Trophoblast cell (in vitro differentiated cells and primary cell): ENCODE measurements at regions not wholly inside any gene's neighbourhood (a gene's known extent, or its start where the extent isn't known, plus 50 kb on each side); places are given as distances from the start of the nearest gene placed in this dataset.
A peak's percentile ranks its signal among the peaks of the same experiment; 100 is the strongest.

ENCODE experiments used
- DNase-seq, 2 donors: peaks; one replicate each; pipeline ENCODE4 v3.0.0-alpha.2; 2016
- H2AFZ ChIP-seq: 2 replicates; pipeline ENCODE4 v1.6.1; 2013; ENCODE audit warnings: low read length, moderate library complexity, mild to moderate bottlenecking; ENCODE audit not compliant: insufficient read depth, poor library complexity
- H2AK5ac ChIP-seq: 2 replicates; pipeline ENCODE4 v1.6.1; 2013; ENCODE audit warnings: mild to moderate bottlenecking, low read length
- H2BK120ac ChIP-seq: 2 replicates; pipeline ENCODE4 v1.6.1; 2013; ENCODE audit warnings: low read length, mild to moderate bottlenecking, moderate library complexity; ENCODE audit not compliant: insufficient read depth, poor library complexity
- H2BK12ac ChIP-seq: 2 replicates; pipeline ENCODE4 v1.6.1; 2013; ENCODE audit warnings: mild to moderate bottlenecking, low read length, moderate library complexity
- H2BK5ac ChIP-seq: 2 replicates; pipeline ENCODE4 v1.6.1; 2013; ENCODE audit warnings: low read length, low read depth, moderate library complexity, mild to moderate bottlenecking; ENCODE audit not compliant: poor library complexity
- H3K14ac ChIP-seq: 2 replicates; pipeline ENCODE4 v1.6.1; 2013; ENCODE audit warnings: mild to moderate bottlenecking, low read length
- H3K18ac ChIP-seq: 2 replicates; pipeline ENCODE4 v1.6.1; 2013; ENCODE audit warnings: mild to moderate bottlenecking, low read length
- H3K23ac ChIP-seq: 2 replicates; pipeline ENCODE4 v1.6.1; 2013; ENCODE audit warnings: low read length
- H3K27ac ChIP-seq: 2 replicates; pipeline ENCODE4 v1.5.1; 2013; ENCODE audit warnings: low read depth, mild to moderate bottlenecking, inconsistent platforms, low read length, moderate library complexity
- H3K27me3 ChIP-seq: 2 replicates; pipeline ENCODE4 v1.6.1; 2013; ENCODE audit warnings: inconsistent platforms, mild to moderate bottlenecking, low read length, moderate library complexity; ENCODE audit not compliant: insufficient read depth
- H3K36me3 ChIP-seq, 2 experiments: 1 replicate in 1 of 2; 2 replicates in 1 of 2; pipeline ENCODE4 v1.6.1; 2013; ENCODE audit warnings: low read length in 2 of 2, mild to moderate bottlenecking in 2 of 2, moderate library complexity in 1 of 2; ENCODE audit not compliant: insufficient read depth in 2 of 2, control insufficient read depth in 1 of 2
- H3K4ac ChIP-seq: 2 replicates; pipeline ENCODE4 v1.6.1; 2013; ENCODE audit warnings: low read depth, mild to moderate bottlenecking, low read length, moderate library complexity
- H3K4me1 ChIP-seq, 2 experiments: 1 replicate in 1 of 2; 2 replicates in 1 of 2; pipeline ENCODE4 v1.6.1; 2013; ENCODE audit warnings: low read length in 2 of 2, mild to moderate bottlenecking in 2 of 2, moderate library complexity in 1 of 2; ENCODE audit not compliant: insufficient read depth in 2 of 2, control insufficient read depth in 1 of 2
- H3K4me2 ChIP-seq: 2 replicates; pipeline ENCODE4 v1.6.1; 2013; ENCODE audit warnings: inconsistent platforms, mild to moderate bottlenecking, low read length, moderate library complexity
- H3K4me3 ChIP-seq: 2 replicates; pipeline ENCODE4 v1.5.1; 2013; ENCODE audit warnings: mild to moderate bottlenecking, low read depth, low read length, inconsistent platforms
- H3K79me1 ChIP-seq: one replicate; pipeline ENCODE4 v1.6.1; 2013; ENCODE audit warnings: low read length
- H3K79me2 ChIP-seq: 2 replicates; pipeline ENCODE4 v1.6.1; 2013; ENCODE audit warnings: low read length, mild to moderate bottlenecking; ENCODE audit not compliant: control insufficient read depth, insufficient read depth, poor library complexity
- H3K9ac ChIP-seq: 2 replicates; pipeline ENCODE4 v1.6.1; 2013; ENCODE audit warnings: mild to moderate bottlenecking, low read length
- H3K9me3 ChIP-seq: 2 replicates; pipeline ENCODE4 v1.6.1; 2013; ENCODE audit warnings: low read depth, mild to moderate bottlenecking, control low read depth, inconsistent platforms, low read length; ENCODE audit not compliant: insufficient read depth
- H4K12ac ChIP-seq: 2 replicates; pipeline ENCODE4 v1.6.1; 2013; ENCODE audit warnings: low read depth, mild to moderate bottlenecking, low read length, moderate library complexity
- H4K8ac ChIP-seq: 2 replicates; pipeline ENCODE4 v1.6.1; 2013; ENCODE audit warnings: low read depth, mild to moderate bottlenecking, low read length, moderate library complexity
- H4K91ac ChIP-seq: one replicate; pipeline ENCODE4 v1.6.1; 2013; ENCODE audit warnings: low read depth, mild to moderate bottlenecking, low read length, moderate library complexity
- WGBS: extraction: QIAGEN DNeasy Blood & Tissue Kit; methylation state at CpG from one replicate; pipeline ENCODE4 v1.1.7; 2013; ENCODE audit warnings: missing lambda C conversion rate; ENCODE audit not compliant: insufficient read length, insufficient coverage; ENCODE audit errors: extremely low coverage; 5-methylcytosine and 5-hydroxymethylcytosine counted together

DNA sequence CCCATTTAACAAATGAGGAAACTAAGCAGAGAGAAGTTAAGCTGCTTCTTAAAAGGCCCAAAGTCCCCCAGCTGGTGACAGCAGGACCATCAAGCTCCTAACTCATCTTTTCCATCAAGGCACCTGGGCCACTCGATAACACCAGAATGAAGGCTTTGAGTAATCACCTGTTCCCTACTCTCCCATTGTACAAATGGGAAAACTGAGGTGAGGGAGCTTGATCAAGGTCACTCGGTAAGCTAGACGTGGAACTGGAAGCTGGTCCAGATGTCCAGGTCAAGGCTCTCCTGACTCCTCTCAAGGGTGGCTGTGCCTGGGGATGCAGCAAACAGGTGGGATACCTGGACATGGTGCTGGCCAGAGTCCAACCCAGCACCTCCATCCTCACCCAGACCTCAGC is 90.6 kb upstream of the SHB start:
- Histone ChIP-seq H3K27me3 (no peaks in the 10 kb centered on the region), H3K9ac (no peak overlapping the region), H3K4me1 (peaks cover 11 to 18% of the 10 kb centered on the region in 2 experiments), H3K14ac (peak overlapping the region; percentile 37), H3K4me2 (no peak overlapping the region), H4K91ac (peak overlapping the region; percentile 48), H3K18ac (no peak overlapping the region), H2BK5ac (no peak overlapping the region), H3K9me3 (no peaks in the 10 kb centered on the region), H3K4me3 (no peak overlapping the region), H3K23ac (no peak overlapping the region), H3K79me2 (no peaks in the 10 kb centered on the region), H2BK120ac (no peak overlapping the region), H3K27ac (no peak overlapping the region), H4K8ac (no peak overlapping the region), H3K79me1 (peaks cover 10% of the 10 kb centered on the region), H2AK5ac (peak overlapping the region; percentile 88), H2AFZ (no peak overlapping the region), H3K4ac (no peak overlapping the region), H4K12ac (no peak overlapping the region), H3K36me3 (no peaks in the 10 kb centered on the region), H2BK12ac (peak overlapping the region; percentile 47)
- DNase-seq = no peak
- no CpG with 5 or more reads among the region's 3 CpGs for WGBS

DNA sequence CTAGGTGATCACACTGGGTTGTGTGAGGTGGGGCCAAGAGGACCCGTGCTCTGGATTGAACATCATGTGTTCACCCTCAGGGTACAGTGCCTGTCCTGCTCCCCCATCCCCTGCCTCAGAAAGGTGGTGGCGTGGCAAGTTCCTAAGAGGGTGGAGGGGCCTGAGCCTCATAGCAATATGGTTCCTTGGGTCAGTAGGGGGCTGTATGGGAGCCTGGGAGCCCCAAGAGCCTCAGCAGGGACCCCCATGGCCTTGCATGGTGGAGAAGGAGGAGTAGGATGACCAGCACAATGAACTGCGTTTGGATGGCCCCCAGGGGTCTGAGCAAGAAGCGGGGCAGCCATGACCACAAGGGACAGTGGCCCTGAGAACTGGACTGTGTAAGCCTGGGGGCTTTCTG is 89.6 kb upstream of the SHB start:
- H2AFZ ChIP-seq = no peak overlapping the region
- H3K23ac ChIP-seq = no peak overlapping the region
- H3K27ac ChIP-seq = no peak overlapping the region
- H3K36me3 ChIP-seq = no peaks in the 10 kb centered on the region
- H4K12ac ChIP-seq = no peak overlapping the region
- peaks cover 15% of the 10 kb centered on the region for H3K79me1 ChIP-seq
- peak overlapping the region; percentile 44 for H2BK12ac ChIP-seq
- no peak overlapping the region for H3K4me3 ChIP-seq
- peak overlapping the region; percentile 71 for H2AK5ac ChIP-seq
- peak overlapping the region; percentile 41 for H3K14ac ChIP-seq
- H4K8ac ChIP-seq = no peak overlapping the region
- H2BK5ac ChIP-seq = peak overlapping the region; percentile 8
- DNase-seq = no peak
- H4K91ac ChIP-seq = peak overlapping the region; percentile 36
- peaks cover 19 to 26% of the 10 kb centered on the region in 2 experiments for H3K4me1 ChIP-seq
- H3K79me2 ChIP-seq = peaks cover 2% of the 10 kb centered on the region
- H3K4me2 ChIP-seq = no peak overlapping the region
- peak overlapping the region; percentile 60 for H3K18ac ChIP-seq
- H3K9me3 ChIP-seq = no peaks in the 10 kb centered on the region
- no peak overlapping the region for H3K4ac ChIP-seq
- no peaks in the 10 kb centered on the region for H3K27me3 ChIP-seq
- H3K9ac ChIP-seq = no peak overlapping the region
- WGBS = no CpG with 5 or more reads among the region's 4 CpGs
- no peak overlapping the region for H2BK120ac ChIP-seq

DNA sequence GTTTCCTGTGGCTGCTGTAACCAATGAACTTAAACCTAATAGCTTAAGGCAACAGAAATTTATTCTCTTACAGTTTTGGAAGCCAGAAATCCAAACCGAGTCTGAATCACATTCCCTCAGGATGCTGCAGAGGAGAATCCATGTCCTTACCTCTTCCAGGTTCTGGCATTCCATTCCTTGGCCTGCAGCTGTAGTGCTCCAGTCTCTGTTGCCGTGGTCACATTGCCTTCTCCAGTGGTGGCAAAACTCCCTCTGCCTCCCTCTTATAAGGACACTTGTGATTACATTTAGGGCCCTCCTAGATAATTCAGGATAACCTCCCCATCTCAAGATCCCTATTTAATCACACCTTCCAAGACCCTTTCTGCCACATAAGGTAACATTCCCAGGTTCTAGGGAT is 88.7 kb upstream of the SHB start:
- Histone ChIP-seq H3K4me3 (no peak overlapping the region), H3K4me2 (no peak overlapping the region), H4K91ac (no peak overlapping the region), H2AK5ac (no peak overlapping the region), H3K14ac (no peak overlapping the region), H4K12ac (no peak overlapping the region), H3K79me2 (peaks cover 2% of the 10 kb centered on the region), H4K8ac (no peak overlapping the region), H3K79me1 (peaks cover 18% of the 10 kb centered on the region), H3K36me3 (no peaks in the 10 kb centered on the region), H3K27ac (no peak overlapping the region), H3K4me1 (peaks cover 24 to 29% of the 10 kb centered on the region in 2 experiments), H3K27me3 (no peaks in the 10 kb centered on the region), H2BK12ac (peak overlapping the region; percentile 47), H3K4ac (no peak overlapping the region), H2BK120ac (peak overlapping the region; percentile 39), H2BK5ac (no peak overlapping the region), H3K18ac (no peak overlapping the region), H2AFZ (no peak overlapping the region), H3K9me3 (no peaks in the 10 kb centered on the region), H3K9ac (no peak overlapping the region), H3K23ac (no peak overlapping the region)
- DNase-seq = no peak
- no CpG with 5 or more reads among the region's 2 CpGs for WGBS

DNA sequence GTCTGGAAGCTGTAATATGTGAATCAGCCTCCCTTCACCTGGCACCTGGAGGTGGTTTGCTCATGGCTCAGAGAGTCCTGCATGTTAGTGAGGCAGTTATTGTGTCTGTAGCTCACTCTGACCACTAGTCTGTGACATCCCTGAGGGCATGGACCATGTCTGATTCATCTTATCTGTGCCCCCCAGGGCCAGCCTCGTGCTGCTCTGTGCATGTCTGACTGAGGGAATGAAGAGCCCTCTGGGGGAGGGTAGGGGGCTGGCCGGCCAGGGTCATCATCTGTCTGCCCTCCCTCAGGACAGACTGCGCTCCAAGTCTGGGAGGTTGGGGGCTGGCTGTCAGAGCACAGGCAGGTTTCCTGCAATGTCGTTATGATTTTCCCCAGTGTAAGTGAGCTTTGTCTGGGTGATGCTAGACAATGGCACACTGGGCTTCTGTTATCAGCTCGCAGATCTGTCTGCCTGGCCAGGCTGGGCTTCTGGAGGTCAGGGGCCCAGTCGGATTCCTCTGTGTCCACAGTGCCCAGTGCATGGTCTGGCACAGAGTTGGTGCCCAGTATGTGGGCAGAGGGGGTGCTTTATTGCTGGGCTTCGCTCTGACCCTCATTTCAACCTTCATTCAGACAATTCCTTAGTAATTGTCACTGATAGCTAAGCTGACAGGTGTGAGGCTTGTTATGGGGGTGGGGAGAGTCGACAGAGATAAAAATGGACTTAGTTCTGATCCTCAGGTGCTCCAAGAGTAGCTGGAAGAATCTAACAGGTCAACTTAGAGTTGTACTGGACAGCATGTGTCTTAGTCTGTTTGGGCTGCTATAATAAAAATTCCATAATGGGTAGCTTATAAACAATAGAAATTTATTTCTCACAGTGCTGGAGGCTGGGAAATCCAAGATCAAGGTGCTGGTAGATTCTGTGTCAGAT is 85.7 kb upstream of the SHB start:
- no peaks in the 10 kb centered on the region for H3K36me3 ChIP-seq
- peak overlapping the region; percentile 30 for H3K14ac ChIP-seq
- peak overlapping the region; percentile 87 for H3K27ac ChIP-seq
- H3K4me1 ChIP-seq = peaks cover 24 to 29% of the 10 kb centered on the region in 2 experiments
- H3K23ac ChIP-seq = no peak overlapping the region
- H3K4me3 ChIP-seq = no peak overlapping the region
- peaks cover 22% of the 10 kb centered on the region for H3K79me1 ChIP-seq
- no CpG with 5 or more reads among the region's 8 CpGs for WGBS
- H2AK5ac ChIP-seq = peak overlapping the region; percentile 67
- no peak overlapping the region for H2AFZ ChIP-seq
- peak overlapping the region; percentile 35 for H3K4me2 ChIP-seq
- H3K9ac ChIP-seq = no peak overlapping the region
- H3K27me3 ChIP-seq = no peaks in the 10 kb centered on the region
- no peak overlapping the region for H4K12ac ChIP-seq
- peak overlapping the region; percentile 54 for H2BK5ac ChIP-seq
- peak; percentile 95 to 96 for DNase-seq
- H2BK120ac ChIP-seq = peak overlapping the region; percentile 9
- H3K18ac ChIP-seq = no peak overlapping the region
- peaks cover 2% of the 10 kb centered on the region for H3K79me2 ChIP-seq
- H4K8ac ChIP-seq = no peak overlapping the region
- H2BK12ac ChIP-seq = peak overlapping the region; percentile 72
- H3K9me3 ChIP-seq = no peaks in the 10 kb centered on the region
- H4K91ac ChIP-seq = peak overlapping the region; percentile 40
- no peak overlapping the region for H3K4ac ChIP-seq
